ENCODE measurements at regions not wholly inside any gene's neighbourhood (a gene's known extent, or its start where the extent isn't known, plus 50 kb on each side); places are given as distances from the start of the nearest gene placed in this dataset.

DNA sequence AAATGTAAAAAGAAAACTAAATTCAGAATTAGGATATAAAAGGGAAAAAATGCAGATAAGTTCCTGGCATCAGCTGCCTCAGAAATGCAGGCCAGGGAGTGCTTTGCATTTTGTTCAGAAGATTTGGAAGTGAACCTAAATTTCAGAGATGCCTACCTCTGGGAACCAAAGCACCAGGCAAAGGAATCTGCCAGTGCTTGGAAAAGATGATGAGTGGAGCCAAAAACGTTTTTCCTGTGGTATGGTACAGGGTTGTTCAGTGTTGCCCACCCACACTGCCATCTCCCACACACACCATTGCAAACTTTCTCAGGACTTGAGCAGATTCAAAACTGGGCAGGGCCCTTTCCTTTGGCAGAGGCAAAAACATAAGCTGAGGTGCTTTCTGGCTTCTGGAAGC lies 349.5 kb downstream of the TGFB2 start:
- Histone ChIP-seq H3K4me1 (ENCODE audit: control insufficient read depth, insufficient read depth, low read length) (no peaks in the 10 kb centered on the region; the same call in 1 of the 2 replicates), H3K36me3 (ENCODE audit: control insufficient read depth, insufficient read depth, low read length) (no peaks in the 10 kb centered on the region)
- no CpG with 5 or more reads among the region's 1 CpG for WGBS (ENCODE audit: insufficient coverage, insufficient read length)

DNA sequence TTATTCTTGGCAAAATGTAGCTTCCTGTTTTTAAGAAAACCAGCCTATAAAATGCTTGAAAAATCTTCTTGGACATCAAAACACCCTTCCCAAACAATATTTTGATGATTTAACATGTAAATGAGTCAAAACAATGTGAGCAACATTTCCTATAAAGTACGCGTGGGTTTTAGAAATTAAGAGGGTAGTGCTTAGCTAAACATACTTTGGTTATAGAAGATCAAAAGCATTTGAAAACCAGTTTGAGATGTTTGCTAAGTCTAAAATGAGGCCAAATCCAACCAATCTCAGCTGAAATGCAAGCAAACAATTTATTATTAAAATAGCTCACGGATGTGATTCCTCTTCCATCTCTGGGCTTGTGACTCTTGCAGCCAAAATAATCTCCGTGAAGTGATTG lies 350.4 kb downstream of the TGFB2 start:
- H3K4me1 ChIP-seq (ENCODE audit: control insufficient read depth, insufficient read depth, low read length): no peaks in the 10 kb centered on the region; the same call in 1 of the 2 replicates
- H3K4me3 ChIP-seq (ENCODE audit: low read length): no peak overlapping the region
- H3K27me3 ChIP-seq (ENCODE audit: control insufficient read depth, insufficient read depth, low read length): no peaks in the 10 kb centered on the region
- no peak overlapping the region for H3K27ac ChIP-seq (ENCODE audit: low read length)
- H3K36me3 ChIP-seq (ENCODE audit: control insufficient read depth, insufficient read depth, low read length): no peaks in the 10 kb centered on the region
- no peak for DNase-seq (ENCODE audit: low read depth, low spot score)
- no peaks in the 10 kb centered on the region for H3K9me3 ChIP-seq (ENCODE audit: control insufficient read depth, insufficient read depth, low read length)
- no CpG with 5 or more reads among the region's 4 CpGs for WGBS (ENCODE audit: insufficient coverage, insufficient read length)

More for the DNA sequence above, 349.5 kb downstream of the TGFB2 start:
- H3K9me3 ChIP-seq (ENCODE audit: control insufficient read depth, insufficient read depth, low read length): no peaks in the 10 kb centered on the region
- no peak for DNase-seq (ENCODE audit: low read depth, low spot score)
- no peak overlapping the region for H3K4me3 ChIP-seq (ENCODE audit: low read length)
- H3K27ac ChIP-seq (ENCODE audit: low read length): no peak overlapping the region
- H3K27me3 ChIP-seq (ENCODE audit: control insufficient read depth, insufficient read depth, low read length): no peaks in the 10 kb centered on the region

DNA sequence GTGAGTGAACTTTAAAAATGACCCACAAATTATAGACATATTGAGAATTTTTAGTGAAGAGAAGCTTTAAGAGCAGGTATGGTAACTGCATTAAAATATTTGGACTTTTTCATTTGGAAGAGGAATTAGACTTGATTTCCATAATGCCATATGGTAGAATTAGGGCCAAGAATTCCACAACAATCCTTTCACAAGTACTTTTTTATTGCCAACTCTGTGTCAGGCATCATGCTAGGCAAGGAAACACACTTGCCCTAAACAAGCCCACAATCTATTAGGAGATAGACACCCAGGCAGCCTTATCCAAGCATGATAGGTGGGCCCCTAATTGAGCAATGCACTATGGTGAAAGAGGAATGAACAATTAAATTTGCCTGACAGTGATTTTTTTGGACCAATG lies 353.0 kb downstream of the TGFB2 start:
- no peak for DNase-seq (ENCODE audit: low read depth, low spot score)
- Histone ChIP-seq H3K36me3 (ENCODE audit: control insufficient read depth, insufficient read depth, low read length) (no peaks in the 10 kb centered on the region), H3K9me3 (ENCODE audit: control insufficient read depth, insufficient read depth, low read length) (no peaks in the 10 kb centered on the region), H3K4me1 (ENCODE audit: control insufficient read depth, insufficient read depth, low read length) (no peaks in the 10 kb centered on the region), H3K27ac (ENCODE audit: low read length) (no peak overlapping the region), H3K4me3 (ENCODE audit: low read length) (no peak overlapping the region), H3K27me3 (ENCODE audit: control insufficient read depth, insufficient read depth, low read length) (no peaks in the 10 kb centered on the region)

DNA sequence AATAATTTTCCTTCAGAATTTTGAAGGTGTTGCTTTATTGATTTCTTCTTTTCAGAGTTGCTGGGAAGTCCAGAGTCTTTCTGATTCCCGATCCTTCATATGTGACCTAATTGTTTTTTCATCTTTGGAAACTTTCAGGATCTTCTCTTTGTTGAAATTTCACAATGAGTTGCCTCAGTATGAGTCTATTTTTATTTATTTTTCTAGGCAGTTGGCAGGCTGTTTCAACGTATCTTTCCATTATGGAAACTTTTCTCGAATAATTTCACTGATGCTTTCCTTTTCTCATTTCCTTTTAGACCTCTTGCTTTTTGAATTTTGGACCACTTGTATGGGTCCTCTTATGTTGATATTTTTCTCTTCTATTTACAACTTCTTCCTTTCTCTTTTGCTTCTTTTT lies 354.3 kb downstream of the TGFB2 start:
- Histone ChIP-seq H3K4me1 (ENCODE audit: control insufficient read depth, insufficient read depth, low read length) (no peaks in the 10 kb centered on the region), H3K27ac (ENCODE audit: low read length) (no peak overlapping the region), H3K9me3 (ENCODE audit: control insufficient read depth, insufficient read depth, low read length) (no peaks in the 10 kb centered on the region), H3K4me3 (ENCODE audit: low read length) (no peak overlapping the region), H3K36me3 (ENCODE audit: control insufficient read depth, insufficient read depth, low read length) (no peaks in the 10 kb centered on the region), H3K27me3 (ENCODE audit: control insufficient read depth, insufficient read depth, low read length) (no peaks in the 10 kb centered on the region)
- DNase-seq (ENCODE audit: low read depth, low spot score): no peak
- no CpG with 5 or more reads among the region's 3 CpGs for WGBS (ENCODE audit: insufficient coverage, insufficient read length)

DNA sequence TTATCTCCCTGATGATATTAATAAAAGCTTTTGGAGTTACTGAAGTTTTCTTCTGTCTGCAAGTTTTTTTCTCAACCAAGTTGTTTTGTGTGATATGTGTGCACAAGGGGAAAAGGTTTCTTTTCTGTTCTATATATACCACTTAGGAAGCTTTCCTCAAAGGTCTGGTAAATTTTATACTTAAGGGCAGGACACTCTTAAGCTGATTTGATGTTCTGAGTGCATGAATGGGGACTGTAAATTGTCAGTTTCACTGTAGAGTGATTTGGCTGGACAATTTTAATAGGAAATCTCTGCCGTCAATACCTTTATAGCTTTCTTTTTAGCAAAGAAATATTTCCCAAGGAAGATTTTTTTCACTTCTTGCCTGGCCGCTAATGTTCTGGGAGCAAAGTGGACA lies 354.7 kb downstream of the TGFB2 start:
- Histone ChIP-seq H3K27ac (ENCODE audit: low read length) (no peak overlapping the region), H3K4me1 (ENCODE audit: control insufficient read depth, insufficient read depth, low read length) (no peaks in the 10 kb centered on the region), H3K27me3 (ENCODE audit: control insufficient read depth, insufficient read depth, low read length) (no peaks in the 10 kb centered on the region), H3K36me3 (ENCODE audit: control insufficient read depth, insufficient read depth, low read length) (no peaks in the 10 kb centered on the region), H3K9me3 (ENCODE audit: control insufficient read depth, insufficient read depth, low read length) (no peaks in the 10 kb centered on the region), H3K4me3 (ENCODE audit: low read length) (no peak overlapping the region)
- no peak for DNase-seq (ENCODE audit: low read depth, low spot score)
- WGBS (ENCODE audit: insufficient coverage, insufficient read length): no CpG with 5 or more reads among the region's 2 CpGs

DNA sequence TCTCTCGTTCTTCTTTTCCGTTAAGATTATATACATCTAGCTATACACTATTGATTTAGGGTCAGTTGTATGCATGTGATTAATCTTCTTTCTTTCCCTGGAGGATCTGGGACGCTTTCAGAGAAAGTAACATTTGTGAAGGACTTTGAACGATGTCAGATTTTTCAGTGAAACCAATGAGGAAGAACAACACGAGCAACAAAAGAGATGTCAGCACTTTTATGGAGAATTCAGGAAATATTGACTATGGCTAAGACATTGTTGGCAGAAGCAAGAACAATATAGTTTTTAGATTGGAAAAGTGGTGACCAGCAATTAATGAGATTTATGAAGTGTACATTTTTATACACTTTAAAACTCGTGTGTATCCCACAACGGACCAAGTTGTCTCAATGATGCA lies 355.5 kb downstream of the TGFB2 start:
- Histone ChIP-seq H3K27ac (ENCODE audit: low read length) (no peak overlapping the region), H3K4me1 (ENCODE audit: control insufficient read depth, insufficient read depth, low read length) (no peaks in the 10 kb centered on the region), H3K36me3 (ENCODE audit: control insufficient read depth, insufficient read depth, low read length) (no peaks in the 10 kb centered on the region), H3K9me3 (ENCODE audit: control insufficient read depth, insufficient read depth, low read length) (no peaks in the 10 kb centered on the region), H3K27me3 (ENCODE audit: control insufficient read depth, insufficient read depth, low read length) (no peaks in the 10 kb centered on the region), H3K4me3 (ENCODE audit: low read length) (no peak overlapping the region)
- no CpG with 5 or more reads among the region's 7 CpGs for WGBS (ENCODE audit: insufficient coverage, insufficient read length)
- DNase-seq (ENCODE audit: low read depth, low spot score): no peak

DNA sequence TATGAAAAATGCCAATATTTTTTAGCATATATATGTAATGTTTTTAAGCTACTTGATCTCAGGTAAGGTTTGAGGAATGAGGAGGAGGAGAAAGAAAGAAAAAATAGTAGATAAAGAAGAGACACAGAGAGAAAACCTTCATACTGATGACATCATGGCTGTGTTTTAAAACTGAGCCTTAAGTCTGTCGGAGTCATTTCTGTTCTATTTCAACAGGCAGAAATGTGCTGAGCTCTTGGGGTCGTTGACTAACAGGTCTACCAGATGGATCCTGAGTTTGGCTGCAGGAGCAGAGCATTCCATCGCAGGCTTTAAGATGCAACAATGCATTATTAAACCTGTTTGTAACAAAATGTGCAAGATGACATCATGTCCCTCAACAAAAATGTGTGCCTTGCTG lies 356.0 kb downstream of the TGFB2 start:
- no peaks in the 10 kb centered on the region for H3K27me3 ChIP-seq (ENCODE audit: control insufficient read depth, insufficient read depth, low read length)

DNA sequence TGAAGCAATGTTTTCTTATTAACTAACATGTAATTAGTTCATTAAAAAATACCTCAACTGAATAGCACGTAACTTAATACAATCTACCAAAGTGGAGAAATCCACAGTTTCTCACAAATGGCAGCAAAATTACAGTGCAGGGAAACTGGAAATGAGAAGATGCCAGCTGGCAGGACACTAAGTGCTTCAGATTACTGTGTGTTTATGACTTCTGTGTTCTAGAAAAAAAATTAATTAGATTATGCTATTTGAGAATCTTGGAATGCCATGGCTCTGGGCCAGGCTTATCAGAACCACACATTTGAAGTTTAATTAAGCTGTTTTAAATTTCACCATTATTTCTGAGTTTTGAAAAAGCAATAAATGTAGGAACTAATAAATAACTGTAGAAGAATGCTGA lies 357.6 kb downstream of the TGFB2 start:
- Histone ChIP-seq H3K27ac (ENCODE audit: low read length) (no peak overlapping the region), H3K4me3 (ENCODE audit: low read length) (no peak overlapping the region), H3K9me3 (ENCODE audit: control insufficient read depth, insufficient read depth, low read length) (no peaks in the 10 kb centered on the region), H3K4me1 (ENCODE audit: control insufficient read depth, insufficient read depth, low read length) (no peaks in the 10 kb centered on the region), H3K27me3 (ENCODE audit: control insufficient read depth, insufficient read depth, low read length) (no peaks in the 10 kb centered on the region), H3K36me3 (ENCODE audit: control insufficient read depth, insufficient read depth, low read length) (no peaks in the 10 kb centered on the region)
- DNase-seq (ENCODE audit: low read depth, low spot score): no peak
- no CpG with 5 or more reads among the region's 1 CpG for WGBS (ENCODE audit: insufficient coverage, insufficient read length)

More for the DNA sequence above, 356.0 kb downstream of the TGFB2 start:
- no peaks in the 10 kb centered on the region for H3K9me3 ChIP-seq (ENCODE audit: control insufficient read depth, insufficient read depth, low read length)
- H3K27ac ChIP-seq (ENCODE audit: low read length): no peak overlapping the region
- no CpG with 5 or more reads among the region's 3 CpGs for WGBS (ENCODE audit: insufficient coverage, insufficient read length)
- H3K4me1 ChIP-seq (ENCODE audit: control insufficient read depth, insufficient read depth, low read length): no peaks in the 10 kb centered on the region
- no peaks in the 10 kb centered on the region for H3K36me3 ChIP-seq (ENCODE audit: control insufficient read depth, insufficient read depth, low read length)
- no peak overlapping the region for H3K4me3 ChIP-seq (ENCODE audit: low read length)
- no peak for DNase-seq (ENCODE audit: low read depth, low spot score)

DNA sequence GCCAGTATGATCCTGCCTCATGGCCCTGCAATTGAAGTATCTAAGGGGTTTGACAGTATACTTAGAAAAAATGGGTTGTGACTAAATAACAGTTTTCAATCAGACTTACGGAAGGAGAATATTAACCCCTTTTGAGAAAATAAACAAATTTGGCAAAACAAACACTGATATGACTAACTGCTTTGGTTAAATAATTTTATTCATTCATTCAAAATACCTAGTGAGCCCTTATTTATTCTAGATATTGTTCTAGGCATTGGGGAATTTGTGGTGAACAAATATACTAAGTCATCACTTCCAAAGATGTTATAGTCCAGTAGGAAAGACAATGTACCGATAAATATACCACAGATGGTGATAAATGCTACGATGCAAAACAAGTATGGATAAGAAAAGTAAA lies 358.7 kb downstream of the TGFB2 start:
- WGBS (ENCODE audit: insufficient coverage, insufficient read length): no CpG with 5 or more reads among the region's 3 CpGs
- Histone ChIP-seq H3K4me3 (ENCODE audit: low read length) (no peak overlapping the region), H3K4me1 (ENCODE audit: control insufficient read depth, insufficient read depth, low read length) (no peaks in the 10 kb centered on the region), H3K27me3 (ENCODE audit: control insufficient read depth, insufficient read depth, low read length) (no peaks in the 10 kb centered on the region), H3K27ac (ENCODE audit: low read length) (no peak overlapping the region), H3K36me3 (ENCODE audit: control insufficient read depth, insufficient read depth, low read length) (no peaks in the 10 kb centered on the region), H3K9me3 (ENCODE audit: control insufficient read depth, insufficient read depth, low read length) (no peaks in the 10 kb centered on the region)
- DNase-seq (ENCODE audit: low read depth, low spot score): no peak

DNA sequence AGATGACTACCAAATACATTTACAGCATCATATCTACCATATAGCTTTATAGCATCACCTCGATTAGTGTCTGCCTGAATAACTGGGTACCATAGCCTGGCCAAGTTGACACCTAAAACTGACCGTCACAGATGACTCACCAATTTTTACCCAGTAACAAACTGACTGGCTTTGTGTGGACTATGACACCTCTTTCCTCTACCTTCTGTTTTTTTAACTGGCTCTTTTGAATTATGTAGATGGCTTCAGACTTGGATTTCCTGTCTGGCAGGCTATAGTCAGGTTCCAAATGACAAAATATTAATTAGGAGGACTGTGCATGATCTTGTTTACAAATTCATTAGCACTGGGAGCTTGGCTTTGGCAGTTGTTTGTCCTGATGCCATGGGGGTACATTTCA lies 360.3 kb downstream of the TGFB2 start:
- Histone ChIP-seq H3K27me3 (ENCODE audit: control insufficient read depth, insufficient read depth, low read length) (no peaks in the 10 kb centered on the region), H3K4me1 (ENCODE audit: control insufficient read depth, insufficient read depth, low read length) (no peaks in the 10 kb centered on the region), H3K9me3 (ENCODE audit: control insufficient read depth, insufficient read depth, low read length) (no peaks in the 10 kb centered on the region), H3K36me3 (ENCODE audit: control insufficient read depth, insufficient read depth, low read length) (no peaks in the 10 kb centered on the region), H3K27ac (ENCODE audit: low read length) (no peak overlapping the region), H3K4me3 (ENCODE audit: low read length) (no peak overlapping the region)
- no CpG with 5 or more reads among the region's 2 CpGs for WGBS (ENCODE audit: insufficient coverage, insufficient read length)
- no peak for DNase-seq (ENCODE audit: low read depth, low spot score)

DNA sequence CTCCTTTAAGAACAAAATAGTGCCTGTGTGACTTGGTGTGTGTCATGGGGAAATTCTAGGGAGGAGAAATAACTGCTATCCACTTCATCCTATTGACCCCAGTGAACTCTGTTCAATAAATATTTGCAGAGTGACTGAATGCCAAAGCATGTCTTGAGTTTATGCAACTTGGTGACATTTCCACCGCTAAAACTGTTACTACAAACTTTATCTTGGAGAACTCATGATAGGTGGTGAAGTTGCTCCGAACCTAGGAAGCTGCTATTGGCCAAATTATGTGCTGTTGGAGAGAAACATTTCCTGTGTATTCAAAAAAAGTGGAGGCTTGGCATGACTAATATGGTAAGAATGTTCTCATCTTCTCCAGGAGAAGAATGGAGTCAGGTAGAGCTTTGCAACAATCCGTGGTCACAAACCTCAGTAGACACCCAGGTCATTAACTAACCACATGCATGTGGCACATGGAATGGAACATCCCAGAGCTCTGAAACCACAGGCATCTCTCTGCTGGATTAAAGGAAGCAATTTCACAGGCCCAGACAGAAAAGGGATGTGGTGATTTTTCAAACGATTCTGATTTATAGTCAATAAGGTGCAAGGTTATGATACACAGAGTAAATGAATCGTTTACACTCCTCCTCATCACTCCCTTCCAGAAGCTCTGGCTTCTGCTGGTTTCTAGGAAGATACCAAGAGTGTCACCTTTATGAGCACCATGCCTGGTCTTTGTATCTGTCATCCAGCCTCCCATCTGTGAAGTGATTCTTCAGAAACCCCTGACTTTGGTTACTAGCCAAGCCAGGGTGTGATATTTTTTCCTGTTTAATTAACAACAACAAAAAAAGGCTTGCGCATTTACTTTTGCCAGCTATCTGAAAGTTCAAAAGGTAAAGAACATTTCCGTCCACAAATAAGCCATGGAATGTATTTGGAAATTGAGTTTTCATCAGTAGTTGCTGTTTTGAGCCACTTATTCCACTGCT lies 361.1 kb downstream of the TGFB2 start:
- H3K27me3 ChIP-seq (ENCODE audit: control insufficient read depth, insufficient read depth, low read length): no peaks in the 10 kb centered on the region
- H3K4me3 ChIP-seq (ENCODE audit: low read length): no peak overlapping the region
- H3K36me3 ChIP-seq (ENCODE audit: control insufficient read depth, insufficient read depth, low read length): no peaks in the 10 kb centered on the region
- no peak overlapping the region for H3K27ac ChIP-seq (ENCODE audit: low read length)
- no CpG with 5 or more reads among the region's 7 CpGs for WGBS (ENCODE audit: insufficient coverage, insufficient read length)
- H3K4me1 ChIP-seq (ENCODE audit: control insufficient read depth, insufficient read depth, low read length): no peaks in the 10 kb centered on the region
- no peak for DNase-seq (ENCODE audit: low read depth, low spot score)
- no peaks in the 10 kb centered on the region for H3K9me3 ChIP-seq (ENCODE audit: control insufficient read depth, insufficient read depth, low read length)

Measured in iPS DF 6.9 (cell line).